GM21360 (cell line): ENCODE measurements at regions not wholly inside any gene's neighbourhood (a gene's known extent, or its start where the extent isn't known, plus 50 kb on each side); places are given as distances from the start of the nearest gene placed in this dataset.

Experiments
- ATAC-seq: cut with Tn5 transposase; IDR thresholded peaks from one replicate; pipeline ENCODE4 v1.9.1; 2021; ENCODE audit warnings: mild to moderate bottlenecking, moderate library complexity; ENCODE audit not compliant: unreplicated experiment

- no peak for ATAC-seq
Observed at GRCh38 chr5:73312146-73312871, 136.3 kb downstream of the FOXD1 start.

- ATAC-seq: no peak
Observed at GRCh38 chr5:73311291-73312110, 137.1 kb downstream of the FOXD1 start.

GRCh38 chr5:73307645-73308355, 134.8 kb downstream of the TMEM174 start:
- ATAC-seq: no peak

GRCh38 chr5:73306741-73307275, 133.8 kb downstream of the TMEM174 start:
- ATAC-seq: no peak

GRCh38 chr5:73306078-73306719, 133.2 kb downstream of the TMEM174 start:
- ATAC-seq: no peak

- no peak for ATAC-seq
Observed at GRCh38 chr5:73305386-73305785, 132.4 kb downstream of the TMEM174 start.

- no peak for ATAC-seq
Observed at GRCh38 chr5:73304381-73304780, 131.4 kb downstream of the TMEM174 start.

GRCh38 chr5:73303148-73304079, 130.4 kb downstream of the TMEM174 start:
- no peak for ATAC-seq

GRCh38 chr5:73302797-73303147, 129.8 kb downstream of the TMEM174 start:
- no peak for ATAC-seq

GRCh38 chr5:73301208-73301901, 128.4 kb downstream of the TMEM174 start:
- no peak for ATAC-seq

- ATAC-seq: no peak
Observed at GRCh38 chr5:73300337-73301207, 127.6 kb downstream of the TMEM174 start.

GRCh38 chr5:73299665-73300336, 126.8 kb downstream of the TMEM174 start:
- no peak for ATAC-seq

- no peak for ATAC-seq
Observed at GRCh38 chr5:73298772-73299630, 126.0 kb downstream of the TMEM174 start.

- no peak for ATAC-seq
Observed at GRCh38 chr5:73298251-73298771, 125.3 kb downstream of the TMEM174 start.

- no peak for ATAC-seq
Observed at GRCh38 chr5:73297430-73297829, 124.4 kb downstream of the TMEM174 start.

- no peak for ATAC-seq
Observed at GRCh38 chr5:73296772-73297171, 123.8 kb downstream of the TMEM174 start.

GRCh38 chr5:73295921-73296320, 122.9 kb downstream of the TMEM174 start:
- no peak for ATAC-seq
